GM23248 (cell line): ENCODE measurements at regions not wholly inside any gene's neighbourhood (a gene's known extent, or its start where the extent isn't known, plus 50 kb on each side); places are given as distances from the start of the nearest gene placed in this dataset.

ENCODE experiments used
- DNase-seq: peaks from one replicate; pipeline ENCODE4 v3.0.0-alpha.2; 2015
- H2AFZ ChIP-seq: fragments of 200-600 bp; sonication (generic); 2 replicates; pipeline ENCODE4 v1.6.1; 2016; ENCODE audit warnings: antibody characterized with exemption
- H3F3A ChIP-seq: fragments of 200-600 bp; sonication (generic); 2 replicates; pipeline ENCODE4 v1.6.1; 2016; ENCODE audit warnings: mild to moderate bottlenecking, antibody characterized with exemption, mixed run types; ENCODE audit not compliant: insufficient read depth
- H3K27ac ChIP-seq: fragments of 200-600 bp; sonication (generic); 2 replicates; pipeline ENCODE4 v1.5.1; 2016; ENCODE audit warnings: mild to moderate bottlenecking
- H3K27me3 ChIP-seq: fragments of 200-600 bp; sonication (generic); replicated peaks from 2 replicates; pipeline ENCODE4 v1.6.1; 2016; ENCODE audit warnings: mild to moderate bottlenecking; ENCODE audit not compliant: insufficient read depth
- H3K36me3 ChIP-seq: fragments of 200-600 bp; sonication (generic); 2 replicates; pipeline ENCODE4 v1.6.1; 2016; ENCODE audit warnings: low read depth, mild to moderate bottlenecking
- H3K4me1 ChIP-seq: fragments of 200-600 bp; sonication (generic); 2 replicates; pipeline ENCODE4 v1.6.1; 2016; ENCODE audit warnings: mild to moderate bottlenecking; ENCODE audit not compliant: insufficient read depth
- H3K4me2 ChIP-seq: fragments of 200-600 bp; sonication (generic); one replicate; pipeline ENCODE4 v1.6.1; 2016; ENCODE audit warnings: mild to moderate bottlenecking; ENCODE audit not compliant: unreplicated experiment
- H3K4me3 ChIP-seq: fragments of 200-600 bp; sonication (generic); 2 replicates; pipeline ENCODE4 v1.5.1; 2016; ENCODE audit warnings: mild to moderate bottlenecking
- H3K79me2 ChIP-seq: fragments of 200-600 bp; sonication (generic); 2 replicates; pipeline ENCODE4 v1.6.1; 2016; ENCODE audit warnings: mild to moderate bottlenecking; ENCODE audit not compliant: insufficient read depth
- H3K9ac ChIP-seq: fragments of 200-600 bp; sonication (generic); 2 replicates; pipeline ENCODE4 v1.6.1; 2016; ENCODE audit warnings: mild to moderate bottlenecking
- H3K9me2 ChIP-seq: fragments of 200-600 bp; sonication (generic); 2 replicates; pipeline ENCODE4 v1.6.1; 2016; ENCODE audit warnings: mixed run types, mild to moderate bottlenecking, moderate library complexity; ENCODE audit not compliant: insufficient read depth
- H3K9me3 ChIP-seq: fragments of 200-600 bp; sonication (generic); one replicate; pipeline ENCODE4 v1.6.1; 2017; ENCODE audit warnings: low read depth
- H4K20me1 ChIP-seq: fragments of 200-600 bp; sonication (generic); 2 replicates; pipeline ENCODE4 v1.6.0; 2016; ENCODE audit not compliant: insufficient read depth
- EZH2 ChIP-seq: fragments of 200-600 bp; sonication (generic); IDR thresholded peaks from 2 replicates; pipeline ENCODE4 v1.6.1; 2018; ENCODE audit warnings: antibody characterized with exemption, mild to moderate bottlenecking; ENCODE audit not compliant: insufficient read depth, poor library complexity, severe bottlenecking
- EZH2phosphoT487 ChIP-seq: fragments of 200-600 bp; sonication (generic); IDR thresholded peaks from 2 replicates; pipeline ENCODE4 v1.6.1; 2018; ENCODE audit warnings: antibody characterized with exemption, moderate library complexity, mild to moderate bottlenecking, low read depth; ENCODE audit not compliant: insufficient read depth
- WGBS, 2 experiments: methylation state at CpG; one replicate each; pipeline ENCODE4 v1.1.6; 2015 to 2017; ENCODE audit warnings: low lambda C conversion rate in 2 of 2, low coverage in 1 of 2; ENCODE audit errors: missing lambda C conversion rate in 2 of 2; 5-methylcytosine and 5-hydroxymethylcytosine counted together
- in situ Hi-C: fragments of 300-500 bp; cut with MboI; formaldehyde crosslinking; loops from 2 replicates; pipeline ENCODE4 v1.15.0; 2020

- no peak for DNase-seq
- Histone ChIP-seq H3K27ac (no peak overlapping the region), H3K4me2 (no peak overlapping the region), H3K79me2 (no peaks in the 10 kb centered on the region), H3K4me3 (no peak overlapping the region), H3K9me2 (no peaks in the 10 kb centered on the region), H3F3A (no peaks in the 10 kb centered on the region), H3K36me3 (no peaks in the 10 kb centered on the region), H3K27me3 (peaks cover 19% of the 10 kb centered on the region), H3K9ac (no peak overlapping the region), H3K9me3 (no peaks in the 10 kb centered on the region), H4K20me1 (no peaks in the 10 kb centered on the region), H3K4me1 (no peaks in the 10 kb centered on the region), H2AFZ (no peak overlapping the region)
- WGBS, 2 experiments = 6 to 25% methylated on average over 1 of the region's 1 CpG
- TF ChIP-seq EZH2phosphoT487 = no peak
- no peak for TF ChIP-seq EZH2
- in situ Hi-C loops = no loop called here
These were observed 69.3 kb upstream of the NKX1-1 start for GRCh38 chr4:1475277-1476139.

- H3K4me1 ChIP-seq = no peaks in the 10 kb centered on the region
- TF ChIP-seq EZH2 (no peak), EZH2phosphoT487 (no peak)
- in situ Hi-C loops = no loop called here
- H3K4me3 ChIP-seq = no peak overlapping the region
- H3K9me2 ChIP-seq = no peaks in the 10 kb centered on the region
- H3K36me3 ChIP-seq = no peaks in the 10 kb centered on the region
- H3K4me2 ChIP-seq = no peak overlapping the region
- no peaks in the 10 kb centered on the region for H4K20me1 ChIP-seq
- no peak overlapping the region for H3K27ac ChIP-seq
- no peaks in the 10 kb centered on the region for H3F3A ChIP-seq
- 58 to 61% methylated on average over 14 of the region's 14 CpGs for WGBS, 2 experiments
- H3K27me3 ChIP-seq = peaks cover 19% of the 10 kb centered on the region
- no peak overlapping the region for H3K9ac ChIP-seq
- H3K79me2 ChIP-seq = no peaks in the 10 kb centered on the region
- DNase-seq = no peak
- H3K9me3 ChIP-seq = no peaks in the 10 kb centered on the region
- no peak overlapping the region for H2AFZ ChIP-seq
These were observed 68.2 kb upstream of the NKX1-1 start for GRCh38 chr4:1474126-1475090.

- WGBS, 2 experiments = 55 to 73% methylated on average over 3 to 8 of the region's 8 CpGs
- no peak overlapping the region for H3K9ac ChIP-seq
- no peaks in the 10 kb centered on the region for H3K36me3 ChIP-seq
- H3K9me2 ChIP-seq = no peaks in the 10 kb centered on the region
- H3K4me3 ChIP-seq = no peak overlapping the region
- no peak overlapping the region for H3K4me2 ChIP-seq
- H4K20me1 ChIP-seq = no peaks in the 10 kb centered on the region
- DNase-seq = no peak
- TF ChIP-seq EZH2phosphoT487 (no peak), EZH2 (no peak)
- H3K79me2 ChIP-seq = no peaks in the 10 kb centered on the region
- H2AFZ ChIP-seq = no peak overlapping the region
- H3K27ac ChIP-seq = no peak overlapping the region
- H3K4me1 ChIP-seq = no peaks in the 10 kb centered on the region
- H3K9me3 ChIP-seq = no peaks in the 10 kb centered on the region
- H3K27me3 ChIP-seq = peaks cover 19% of the 10 kb centered on the region
- no peaks in the 10 kb centered on the region for H3F3A ChIP-seq
- in situ Hi-C loops = no loop called here
These were observed 67.5 kb upstream of the NKX1-1 start for GRCh38 chr4:1473718-1474117.

GRCh38 chr4:1472911-1473518 lies 66.8 kb upstream of the NKX1-1 start:
- no peak for DNase-seq
- in situ Hi-C loops = no loop called here
- H2AFZ ChIP-seq = no peak overlapping the region
- H3K27ac ChIP-seq = no peak overlapping the region
- TF ChIP-seq EZH2phosphoT487 = no peak
- no peak for TF ChIP-seq EZH2
- no peak overlapping the region for H3K4me2 ChIP-seq
- H4K20me1 ChIP-seq = no peaks in the 10 kb centered on the region
- no peak overlapping the region for H3K9ac ChIP-seq
- 49 to 77% methylated on average over 6 to 8 of the region's 9 CpGs for WGBS, 2 experiments
- no peaks in the 10 kb centered on the region for H3K36me3 ChIP-seq
- H3K79me2 ChIP-seq = no peaks in the 10 kb centered on the region
- H3K9me2 ChIP-seq = no peaks in the 10 kb centered on the region
- H3K9me3 ChIP-seq = no peaks in the 10 kb centered on the region
- H3K4me3 ChIP-seq = no peak overlapping the region
- no peaks in the 10 kb centered on the region for H3F3A ChIP-seq
- peaks cover 19% of the 10 kb centered on the region for H3K27me3 ChIP-seq
- H3K4me1 ChIP-seq = no peaks in the 10 kb centered on the region
